ENCODE measurements at regions not wholly inside any gene's neighbourhood (a gene's known extent, or its start where the extent isn't known, plus 50 kb on each side); places are given as distances from the start of the nearest gene placed in this dataset.

GRCh38 chr15:48031973-48032372 lies 88.8 kb upstream of the SLC24A5 start:
- TF ChIP-seq POLR2AphosphoS5 (IDR thresholded peaks at IDR 0.05; ENCODE audit: low read depth, low read length) (no peak), POLR2A (IDR thresholded peaks at IDR 0.05; ENCODE audit: low read depth, low read length) (no peak), TAF1 (IDR thresholded peaks at IDR 0.05; ENCODE audit: low read depth, low read length) (no peak), POU2F2 (IDR thresholded peaks at IDR 0.05; ENCODE audit: low read depth, low read length) (no peak), PAX5 (IDR thresholded peaks at IDR 0.05; ENCODE audit: insufficient read depth, low read length, severe bottlenecking) (no peak)

Data from GM12891 (cell line).